K562 (cell line): ENCODE measurements at regions not wholly inside any gene's neighbourhood (a gene's known extent, or its start where the extent isn't known, plus 50 kb on each side); places are given as distances from the start of the nearest gene placed in this dataset.

ENCODE experiments used
- CEBPB ChIP-seq: fragments of 450-650 bp; IDR thresholded peaks from 2 replicates; pipeline ENCODE4 v1.6.1; 2016; ENCODE audit warnings: missing genetic modification characterization, missing compliant biosample characterization
- CTCF ChIP-seq, 3 experiments: IDR thresholded peaks in 2 of 3; conservative IDR thresholded peaks in 1 of 3; 2 replicates each; pipeline ENCODE4 v1.5.1; 2011 to 2012; ENCODE audit warnings: low read length in 3 of 3, mild to moderate bottlenecking in 3 of 3, control low read depth in 2 of 3, improper control_type of control experiment in 1 of 3, inconsistent platforms in 1 of 3, low read depth in 1 of 3, mixed read lengths in 1 of 3, moderate library complexity in 1 of 3; ENCODE audit not compliant: insufficient read depth in 2 of 3
- EZH2 ChIP-seq: IDR thresholded peaks from 2 replicates; pipeline ENCODE4 v1.6.1; 2012; ENCODE audit warnings: low read depth, mild to moderate bottlenecking, inconsistent platforms, low read length, borderline replicate concordance
- KHSRP ChIP-seq: fragments of 450-650 bp; IDR thresholded peaks from 2 replicates; pipeline ENCODE4 v1.6.1; 2017
- NRF1 ChIP-seq, 2 experiments: fragments of 450-650 bp; IDR thresholded peaks in 1 of 2; conservative IDR thresholded peaks in 1 of 2; 2 replicates each; pipeline ENCODE4 v1.6.1; 2014; ENCODE audit warnings: mild to moderate bottlenecking in 2 of 2
- PBX2 ChIP-seq, 2 experiments: IDR thresholded peaks in 1 of 2; conservative IDR thresholded peaks in 1 of 2; 2 replicates each; pipeline ENCODE4 v1.6.1; 2016; ENCODE audit warnings: low read depth in 2 of 2, mild to moderate bottlenecking in 1 of 2, missing compliant biosample characterization in 1 of 2, missing genetic modification characterization in 1 of 2, moderate library complexity in 1 of 2
- POLR2AphosphoS5 ChIP-seq: IDR thresholded peaks from 2 replicates; pipeline ENCODE4 v1.6.1; 2011; ENCODE audit warnings: mild to moderate bottlenecking, low read depth, low read length, moderate library complexity; ENCODE audit not compliant: control insufficient read depth, insufficient read depth
- PREB ChIP-seq: sonication (generic); formaldehyde crosslinking; IDR thresholded peaks from 2 replicates; pipeline ENCODE4 v1.8.1; 2023; ENCODE audit warnings: mild to moderate bottlenecking, missing genetic modification reagents
- TAF1 ChIP-seq: IDR thresholded peaks from 2 replicates; pipeline ENCODE4 v1.6.1; 2011; ENCODE audit warnings: mild to moderate bottlenecking, low read length, moderate library complexity; ENCODE audit not compliant: insufficient read depth, control insufficient read depth, severe bottlenecking; ENCODE audit errors: extremely low read depth
- ZBTB40 ChIP-seq, 2 experiments: fragments of 450-650 bp in 1 of 2; sonication (generic) in 1 of 2; formaldehyde crosslinking in 1 of 2; IDR thresholded peaks; 2 replicates each; pipeline versions ENCODE4 v1.7.1 to v1.9.0; 2016 to 2022; ENCODE audit warnings: inconsistent platforms in 1 of 2, mild to moderate bottlenecking in 1 of 2, missing genetic modification reagents in 1 of 2
- TF ChIP-seq, protein P1 (sequence below): sonication (generic); formaldehyde crosslinking; IDR thresholded peaks from 2 replicates; pipeline ENCODE4 v1.8.1; 2023; ENCODE audit warnings: mild to moderate bottlenecking, missing genetic modification reagents

- TF ChIP-seq PREB (CRISPR knock-in tag) (no peak), CTCF (IDR thresholded peaks at IDR 0.05 in 2 of 3, conservative IDR thresholded peaks at IDR 0.05 in 1 of 3; ENCODE audit: insufficient read depth in 2 of 3, low read depth in 1 of 3, low read length in 3 of 3) (no peak), CEBPB (tag) (no peak), KHSRP (no peak), PBX2 (CRISPR knock-in tag; IDR thresholded peaks at IDR 0.05; ENCODE audit: low read depth) (no peak), PBX2 (tag; conservative IDR thresholded peaks at IDR 0.05; ENCODE audit: low read depth) (no peak), ZBTB40 (IDR thresholded peaks at IDR 0.05) (no peak), ZBTB40 (CRISPR knock-in tag; IDR thresholded peaks at IDR 0.05) (no peak), EZH2 (no peak), POLR2AphosphoS5 (no peak), TAF1 (no peak), NRF1 (conservative IDR thresholded peaks at IDR 0.05 in 1 of 2, IDR thresholded peaks at IDR 0.05 in 1 of 2) (no peak)
- TF ChIP-seq, protein P1, sequence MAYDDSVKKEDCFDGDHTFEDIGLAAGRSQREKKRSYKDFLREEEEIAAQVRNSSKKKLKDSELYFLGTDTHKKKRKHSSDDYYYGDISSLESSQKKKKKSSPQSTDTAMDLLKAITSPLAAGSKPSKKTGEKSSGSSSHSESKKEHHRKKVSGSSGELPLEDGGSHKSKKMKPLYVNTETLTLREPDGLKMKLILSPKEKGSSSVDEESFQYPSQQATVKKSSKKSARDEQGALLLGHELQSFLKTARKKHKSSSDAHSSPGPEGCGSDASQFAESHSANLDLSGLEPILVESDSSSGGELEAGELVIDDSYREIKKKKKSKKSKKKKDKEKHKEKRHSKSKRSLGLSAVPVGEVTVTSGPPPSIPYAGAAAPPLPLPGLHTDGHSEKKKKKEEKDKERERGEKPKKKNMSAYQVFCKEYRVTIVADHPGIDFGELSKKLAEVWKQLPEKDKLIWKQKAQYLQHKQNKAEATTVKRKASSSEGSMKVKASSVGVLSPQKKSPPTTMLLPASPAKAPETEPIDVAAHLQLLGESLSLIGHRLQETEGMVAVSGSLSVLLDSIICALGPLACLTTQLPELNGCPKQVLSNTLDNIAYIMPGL (CRISPR knock-in tag), result no peak
Measured at GRCh38 chr4:165725352-165725751, 147.7 kb upstream of the TLL1 start.
